ENCODE measurements at regions not wholly inside any gene's neighbourhood (a gene's known extent, or its start where the extent isn't known, plus 50 kb on each side); places are given as distances from the start of the nearest gene placed in this dataset.
"Not testable (repeated sequence)": the region's sequence is repeated elsewhere in the genome, so short reads cannot be mapped to it uniquely, and the experiment has no call there.

DNA sequence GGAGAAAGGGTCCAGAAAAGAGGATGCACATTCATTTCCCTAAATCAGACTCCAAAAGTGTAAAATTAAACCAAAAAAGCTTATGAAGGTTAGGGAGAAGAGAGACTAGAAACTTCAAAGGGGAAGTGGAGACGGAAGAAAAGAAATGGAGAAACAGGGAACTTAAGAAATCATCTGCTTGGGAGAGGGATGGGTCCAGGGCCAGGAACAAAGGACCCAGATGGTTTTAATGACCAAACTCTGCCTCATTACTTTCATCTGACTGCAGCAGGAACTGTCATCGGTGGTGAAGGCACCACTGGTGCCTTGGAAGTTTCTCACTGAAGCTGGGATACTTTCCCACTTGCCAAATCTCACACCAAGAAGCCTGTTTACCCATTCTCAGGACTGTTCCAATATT, 70.5 kb upstream of the SLC4A7 start:
- H3K9me3 ChIP-seq (ENCODE audit: control insufficient read depth, insufficient read depth, low read depth, low read length), result no peaks in the 10 kb centered on the region
- H3K36me3 ChIP-seq (ENCODE audit: control insufficient read depth in 2 of 2, insufficient read depth in 1 of 2, low read length in 2 of 2), result no peaks in the 10 kb centered on the region
- no peak overlapping the region for H3K27ac ChIP-seq (ENCODE audit: extremely low read depth, low read depth, low read length)
- H3K4me3 ChIP-seq (ENCODE audit: low read depth, low read length), result no peak overlapping the region
- CTCF ChIA-PET, result no interaction called here
- no peak for TF ChIP-seq YY1 (tag by site-specific recombination; IDR thresholded peaks at IDR 0.05)
- no peaks in the 10 kb centered on the region for H3K4me1 ChIP-seq (ENCODE audit: control insufficient read depth, insufficient read depth, low read length)
- POLR2A ChIA-PET, result no interaction called here

DNA sequence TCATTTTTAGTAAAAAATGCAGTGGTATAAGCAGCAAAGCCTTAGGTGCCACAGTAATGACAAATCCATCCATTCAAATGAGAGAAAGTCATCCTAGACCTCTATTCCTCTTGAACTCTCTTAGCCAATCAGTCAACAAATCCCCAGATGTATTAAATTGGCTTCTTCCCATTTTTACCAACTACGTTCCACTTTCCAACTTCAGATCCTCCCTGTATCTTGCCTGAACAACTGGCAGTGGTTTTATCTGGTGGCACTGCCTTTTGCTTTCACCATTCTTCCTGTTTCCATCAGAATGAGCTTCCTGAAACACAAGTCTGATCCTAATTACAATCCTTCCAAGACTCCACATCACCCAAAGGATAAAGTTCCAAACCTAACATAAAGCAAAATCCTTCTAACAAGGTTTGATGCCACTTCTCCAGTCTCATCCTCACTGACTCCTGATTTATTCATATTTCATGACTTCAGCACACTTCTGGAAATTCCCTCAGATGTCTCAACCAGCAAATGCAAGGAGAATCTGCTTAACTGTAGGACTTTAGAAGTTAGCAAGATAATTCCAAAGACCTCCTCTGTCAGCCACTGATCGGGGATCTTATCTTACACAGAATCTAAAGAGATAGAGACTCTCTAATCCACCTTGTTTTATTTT, 69.8 kb upstream of the SLC4A7 start:
- no peaks in the 10 kb centered on the region for H3K36me3 ChIP-seq (ENCODE audit: control insufficient read depth in 2 of 2, insufficient read depth in 1 of 2, low read length in 2 of 2)
- no peaks in the 10 kb centered on the region for H3K9me3 ChIP-seq (ENCODE audit: control insufficient read depth, insufficient read depth, low read depth, low read length)
- ChIA-PET POLR2A (no interaction called here), CTCF (no interaction called here)
- no peak overlapping the region for H3K4me3 ChIP-seq (ENCODE audit: low read depth, low read length)
- TF ChIP-seq ZNF394 (tag by site-specific recombination; IDR thresholded peaks at IDR 0.05; ENCODE audit: borderline replicate concordance), result no peak
- no peak overlapping the region for H3K27ac ChIP-seq (ENCODE audit: extremely low read depth, low read depth, low read length)
- H3K4me1 ChIP-seq (ENCODE audit: control insufficient read depth, insufficient read depth, low read length), result no peaks in the 10 kb centered on the region

DNA sequence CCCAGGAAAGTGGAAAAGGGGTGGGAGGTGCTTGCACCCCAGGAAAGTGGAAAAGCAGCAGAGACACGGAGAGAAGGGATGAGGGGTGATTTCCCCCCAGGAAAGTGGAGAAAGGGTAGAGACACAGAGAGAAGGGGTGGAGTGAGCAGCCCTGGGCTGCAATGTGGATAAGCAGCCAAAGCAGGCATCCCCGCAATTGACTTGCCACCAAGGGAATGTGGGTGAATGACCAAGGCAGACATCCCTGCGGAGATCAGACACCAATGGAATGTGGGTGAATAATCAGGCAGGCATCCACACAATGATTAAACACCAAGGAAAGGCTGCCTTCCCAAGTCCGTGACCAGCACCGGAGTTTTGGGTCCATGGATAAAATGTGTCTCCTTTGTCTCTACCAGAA, 68.5 kb upstream of the SLC4A7 start:
- POLR2A ChIA-PET; H3K4me1 ChIP-seq (ENCODE audit: control insufficient read depth, insufficient read depth, low read length); CTCF ChIA-PET; H3K27ac ChIP-seq (ENCODE audit: extremely low read depth, low read depth, low read length); H3K9me3 ChIP-seq (ENCODE audit: control insufficient read depth, insufficient read depth, low read depth, low read length); H3K4me3 ChIP-seq (ENCODE audit: low read depth, low read length); H3K36me3 ChIP-seq (ENCODE audit: control insufficient read depth in 2 of 2, insufficient read depth in 1 of 2, low read length in 2 of 2): not testable (repeated sequence)

DNA sequence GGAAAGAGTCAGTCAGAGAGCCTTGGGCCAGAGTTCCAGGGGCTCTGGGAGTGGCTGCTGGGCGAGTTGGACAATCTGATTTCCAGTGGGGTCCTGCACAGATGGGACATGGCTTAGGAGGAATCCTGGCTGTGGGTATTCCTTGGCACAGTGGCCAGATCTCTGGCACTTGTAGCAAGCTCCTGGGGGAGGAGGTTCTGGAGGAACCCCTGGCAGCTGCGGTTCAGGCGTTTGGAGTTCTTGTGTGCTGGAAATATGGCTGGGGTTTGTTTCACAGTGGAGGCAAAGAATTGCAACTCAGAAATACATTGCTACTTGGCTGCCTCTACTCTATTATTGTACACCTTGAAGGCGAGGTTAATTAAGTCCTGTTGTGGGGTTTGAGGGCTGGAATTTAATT, 67.2 kb upstream of the SLC4A7 start:
- H3K4me1 ChIP-seq (ENCODE audit: control insufficient read depth, insufficient read depth, low read length); H3K9me3 ChIP-seq (ENCODE audit: control insufficient read depth, insufficient read depth, low read depth, low read length); H3K36me3 ChIP-seq (ENCODE audit: control insufficient read depth in 2 of 2, insufficient read depth in 1 of 2, low read length in 2 of 2); H3K4me3 ChIP-seq (ENCODE audit: low read depth, low read length); CTCF ChIA-PET; H3K27ac ChIP-seq (ENCODE audit: extremely low read depth, low read depth, low read length); POLR2A ChIA-PET: not testable (repeated sequence)

DNA sequence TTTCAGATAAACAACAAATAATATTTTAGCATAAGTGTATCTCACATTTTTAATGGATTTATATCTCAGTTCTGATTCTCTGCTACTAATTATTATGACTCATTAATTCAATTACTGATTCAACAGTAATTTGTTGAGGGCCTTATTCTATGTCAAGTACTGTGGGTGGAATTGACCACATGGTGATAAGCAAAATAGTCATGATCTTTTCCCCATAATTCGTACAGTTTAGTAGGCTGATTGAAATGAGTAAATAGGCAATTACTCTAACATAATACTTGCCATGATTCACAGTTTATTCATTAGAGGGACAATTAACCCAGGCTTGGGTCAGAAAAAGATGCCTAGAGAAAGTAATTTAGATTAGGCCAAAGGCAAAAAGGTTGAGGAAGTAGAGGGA, 60.9 kb upstream of the SLC4A7 start:
- no peak overlapping the region for H3K27ac ChIP-seq (ENCODE audit: extremely low read depth, low read depth, low read length)
- H3K36me3 ChIP-seq (ENCODE audit: control insufficient read depth in 2 of 2, insufficient read depth in 1 of 2, low read length in 2 of 2), result no peaks in the 10 kb centered on the region
- CTCF ChIA-PET, result no interaction called here
- POLR2A ChIA-PET, result no interaction called here
- H3K4me1 ChIP-seq (ENCODE audit: control insufficient read depth, insufficient read depth, low read length), result no peaks in the 10 kb centered on the region
- no peak for TF ChIP-seq ZNF114 (tag by site-specific recombination; IDR thresholded peaks at IDR 0.05)
- TF ChIP-seq, protein P1, sequence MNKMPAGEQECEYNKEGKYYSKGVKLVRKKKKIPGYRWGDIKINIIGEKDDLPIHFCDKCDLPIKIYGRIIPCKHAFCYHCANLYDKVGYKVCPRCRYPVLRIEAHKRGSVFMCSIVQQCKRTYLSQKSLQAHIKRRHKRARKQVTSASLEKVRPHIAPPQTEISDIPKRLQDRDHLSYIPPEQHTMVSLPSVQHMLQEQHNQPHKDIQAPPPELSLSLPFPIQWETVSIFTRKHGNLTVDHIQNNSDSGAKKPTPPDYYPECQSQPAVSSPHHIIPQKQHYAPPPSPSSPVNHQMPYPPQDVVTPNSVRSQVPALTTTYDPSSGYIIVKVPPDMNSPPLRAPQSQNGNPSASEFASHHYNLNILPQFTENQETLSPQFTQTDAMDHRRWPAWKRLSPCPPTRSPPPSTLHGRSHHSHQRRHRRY (tag by site-specific recombination; IDR thresholded peaks at IDR 0.05), result no peak
- TF ChIP-seq, protein P2, sequence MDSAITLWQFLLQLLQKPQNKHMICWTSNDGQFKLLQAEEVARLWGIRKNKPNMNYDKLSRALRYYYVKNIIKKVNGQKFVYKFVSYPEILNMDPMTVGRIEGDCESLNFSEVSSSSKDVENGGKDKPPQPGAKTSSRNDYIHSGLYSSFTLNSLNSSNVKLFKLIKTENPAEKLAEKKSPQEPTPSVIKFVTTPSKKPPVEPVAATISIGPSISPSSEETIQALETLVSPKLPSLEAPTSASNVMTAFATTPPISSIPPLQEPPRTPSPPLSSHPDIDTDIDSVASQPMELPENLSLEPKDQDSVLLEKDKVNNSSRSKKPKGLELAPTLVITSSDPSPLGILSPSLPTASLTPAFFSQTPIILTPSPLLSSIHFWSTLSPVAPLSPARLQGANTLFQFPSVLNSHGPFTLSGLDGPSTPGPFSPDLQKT (IDR thresholded peaks at IDR 0.05; ENCODE audit: borderline replicate concordance, low read depth, low read length), result no peak
- TF ChIP-seq KLF8 (tag by site-specific recombination; IDR thresholded peaks at IDR 0.05), result no peak
- TF ChIP-seq SALL2 (tag by site-specific recombination; IDR thresholded peaks at IDR 0.05; ENCODE audit: borderline replicate concordance), result no peak
- no peak for TF ChIP-seq ZNF221 (tag by site-specific recombination; IDR thresholded peaks at IDR 0.05; ENCODE audit: borderline replicate concordance)
- H3K4me3 ChIP-seq (ENCODE audit: low read depth, low read length), result no peak overlapping the region
- no peaks in the 10 kb centered on the region for H3K9me3 ChIP-seq (ENCODE audit: control insufficient read depth, insufficient read depth, low read depth, low read length)

DNA sequence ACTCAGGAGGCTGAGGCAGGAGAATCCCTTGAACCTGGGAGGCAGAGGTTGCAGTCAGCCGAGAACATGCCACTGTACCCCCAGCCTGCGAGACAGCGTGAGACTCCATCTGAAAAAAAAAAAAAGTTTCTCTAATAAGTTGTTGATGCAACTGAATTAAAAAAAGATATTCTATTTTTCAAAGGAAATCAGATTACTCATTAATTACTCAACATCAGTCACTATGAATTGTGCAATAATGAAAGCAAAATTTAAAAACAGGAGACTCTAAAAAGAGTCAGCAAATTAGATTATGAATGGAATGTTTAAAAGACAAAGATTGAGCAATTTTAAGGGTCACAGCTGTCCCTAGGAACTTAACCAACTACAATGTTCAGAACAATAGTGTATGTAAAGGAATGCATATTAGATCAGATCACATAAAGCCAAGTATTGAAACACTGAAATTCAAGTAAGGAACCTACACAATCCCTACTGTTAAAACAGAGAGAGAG, 60.2 kb upstream of the SLC4A7 start:
- H3K27ac ChIP-seq (ENCODE audit: extremely low read depth, low read depth, low read length), result no peak overlapping the region
- H3K9me3 ChIP-seq (ENCODE audit: control insufficient read depth, insufficient read depth, low read depth, low read length), result no peaks in the 10 kb centered on the region
- no peak overlapping the region for H3K4me3 ChIP-seq (ENCODE audit: low read depth, low read length)
- ChIA-PET POLR2A (no interaction called here), CTCF (no interaction called here)
- no peaks in the 10 kb centered on the region for H3K4me1 ChIP-seq (ENCODE audit: control insufficient read depth, insufficient read depth, low read length)
- no peaks in the 10 kb centered on the region for H3K36me3 ChIP-seq (ENCODE audit: control insufficient read depth in 2 of 2, insufficient read depth in 1 of 2, low read length in 2 of 2)
- TF ChIP-seq ZNF335 (tag by site-specific recombination; conservative IDR thresholded peaks at IDR 0.05) (no peak), ZNF621 (tag by site-specific recombination; IDR thresholded peaks at IDR 0.05) (no peak), ZSCAN30 (tag by site-specific recombination; IDR thresholded peaks at IDR 0.05) (no peak), HOXD13 (CRISPR knock-in tag; IDR thresholded peaks at IDR 0.05; ENCODE audit: borderline replicate concordance) (no peak), MYNN (tag by site-specific recombination; IDR thresholded peaks at IDR 0.05; ENCODE audit: borderline replicate concordance) (no peak), SP7 (tag by site-specific recombination; IDR thresholded peaks at IDR 0.05) (no peak)
- TF ChIP-seq, protein P3, sequence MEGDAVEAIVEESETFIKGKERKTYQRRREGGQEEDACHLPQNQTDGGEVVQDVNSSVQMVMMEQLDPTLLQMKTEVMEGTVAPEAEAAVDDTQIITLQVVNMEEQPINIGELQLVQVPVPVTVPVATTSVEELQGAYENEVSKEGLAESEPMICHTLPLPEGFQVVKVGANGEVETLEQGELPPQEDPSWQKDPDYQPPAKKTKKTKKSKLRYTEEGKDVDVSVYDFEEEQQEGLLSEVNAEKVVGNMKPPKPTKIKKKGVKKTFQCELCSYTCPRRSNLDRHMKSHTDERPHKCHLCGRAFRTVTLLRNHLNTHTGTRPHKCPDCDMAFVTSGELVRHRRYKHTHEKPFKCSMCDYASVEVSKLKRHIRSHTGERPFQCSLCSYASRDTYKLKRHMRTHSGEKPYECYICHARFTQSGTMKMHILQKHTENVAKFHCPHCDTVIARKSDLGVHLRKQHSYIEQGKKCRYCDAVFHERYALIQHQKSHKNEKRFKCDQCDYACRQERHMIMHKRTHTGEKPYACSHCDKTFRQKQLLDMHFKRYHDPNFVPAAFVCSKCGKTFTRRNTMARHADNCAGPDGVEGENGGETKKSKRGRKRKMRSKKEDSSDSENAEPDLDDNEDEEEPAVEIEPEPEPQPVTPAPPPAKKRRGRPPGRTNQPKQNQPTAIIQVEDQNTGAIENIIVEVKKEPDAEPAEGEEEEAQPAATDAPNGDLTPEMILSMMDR (tag by site-specific recombination; IDR thresholded peaks at IDR 0.05), result no peak
- TF ChIP-seq, protein P4, sequence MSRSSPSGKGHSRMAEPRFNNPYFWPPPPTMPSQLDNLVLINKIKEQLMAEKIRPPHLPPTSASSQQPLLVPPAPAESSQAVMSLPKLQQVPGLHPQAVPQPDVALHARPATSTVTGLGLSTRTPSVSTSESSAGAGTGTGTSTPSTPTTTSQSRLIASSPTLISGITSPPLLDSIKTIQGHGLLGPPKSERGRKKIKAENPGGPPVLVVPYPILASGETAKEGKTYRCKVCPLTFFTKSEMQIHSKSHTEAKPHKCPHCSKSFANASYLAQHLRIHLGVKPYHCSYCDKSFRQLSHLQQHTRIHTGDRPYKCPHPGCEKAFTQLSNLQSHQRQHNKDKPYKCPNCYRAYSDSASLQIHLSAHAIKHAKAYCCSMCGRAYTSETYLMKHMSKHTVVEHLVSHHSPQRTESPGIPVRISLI (tag by site-specific recombination; IDR thresholded peaks at IDR 0.05), result no peak

All from HEK293 (cell line).